Natural killer cell treated with Interleukin-12 subunit alpha and Interleukin-12 subunit beta and Interleukin-15 and Interleukin-18, amount 100 ng/mL, for 72 hours (primary cell): ENCODE measurements at regions not wholly inside any gene's neighbourhood (a gene's known extent, or its start where the extent isn't known, plus 50 kb on each side); places are given as distances from the start of the nearest gene placed in this dataset.
"Not testable (repeated sequence)": the region's sequence is repeated elsewhere in the genome, so short reads cannot be mapped to it uniquely, and the experiment has no call there.

Experiments used
- ATAC-seq, 2 donors: fragments of 150-1000 bp; cut with Tn5 transposase in 1 of 2; sonication (Bioruptor Pico), chemical (Tn5 transposase) in 1 of 2; 2 replicates each; pipeline ENCODE4 v1.10.0; 2021
- DNase-seq: peaks from one replicate; pipeline ENCODE4 v3.0.0; 2022; ENCODE audit warnings: low spot score
- H3K27ac Mint-ChIP-seq, 2 donors: 1 replicate in 1 of 2; 2 replicates in 1 of 2; pipeline ENCODE4 v1.8.0; 2022; ENCODE audit warnings: mixed read lengths in 2 of 2, mild to moderate bottlenecking in 1 of 2, moderate library complexity in 1 of 2
- H3K27me3 Mint-ChIP-seq, 2 donors: 1 replicate in 1 of 2; 2 replicates in 1 of 2; pipeline ENCODE4 v1.8.0; 2022; ENCODE audit warnings: mixed read lengths in 2 of 2
- H3K36me3 Mint-ChIP-seq: one replicate; pipeline ENCODE4 v1.8.0; 2022; ENCODE audit warnings: mixed read lengths
- H3K4me1 Mint-ChIP-seq, 2 donors: 1 replicate in 1 of 2; 2 replicates in 1 of 2; pipeline ENCODE4 v1.8.0; 2022; ENCODE audit warnings: low read depth in 2 of 2, mixed read lengths in 2 of 2, mild to moderate bottlenecking in 1 of 2
- H3K4me3 Mint-ChIP-seq: one replicate; pipeline ENCODE4 v1.8.0; 2022; ENCODE audit warnings: mixed read lengths
- H3K9me3 Mint-ChIP-seq: 2 replicates; pipeline ENCODE4 v1.8.0; 2022; ENCODE audit warnings: mixed read lengths

DNA sequence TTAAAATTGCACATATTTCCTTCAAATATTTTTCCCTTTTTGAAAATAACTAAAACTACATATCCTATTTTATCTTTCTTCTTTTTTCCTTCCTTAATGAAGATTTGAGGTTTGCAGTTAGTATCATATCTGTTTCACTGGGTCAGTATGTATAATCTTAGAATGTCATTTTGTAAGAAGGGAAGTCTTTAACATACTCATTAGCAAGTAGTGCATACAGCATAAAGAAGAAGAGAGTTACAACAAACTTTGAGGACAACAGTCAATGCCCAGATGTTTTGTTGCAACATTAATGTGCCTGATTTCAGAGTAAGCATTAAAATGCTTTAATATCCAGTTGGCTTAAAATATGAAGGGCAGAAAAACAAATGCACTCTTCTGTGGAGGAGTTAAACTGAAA lies 176.9 kb upstream of the FBXO33 start:
- Mint-ChIP-seq H3K27ac (no peak overlapping the region), H3K36me3 (peaks cover 17% of the 10 kb centered on the region), H3K4me1 (no peaks in the 10 kb centered on the region), H3K27me3 (no peaks in the 10 kb centered on the region), H3K4me3 (no peak overlapping the region), H3K9me3 (peaks cover 24% of the 10 kb centered on the region)
- no peak for DNase-seq
- no peak for ATAC-seq

DNA sequence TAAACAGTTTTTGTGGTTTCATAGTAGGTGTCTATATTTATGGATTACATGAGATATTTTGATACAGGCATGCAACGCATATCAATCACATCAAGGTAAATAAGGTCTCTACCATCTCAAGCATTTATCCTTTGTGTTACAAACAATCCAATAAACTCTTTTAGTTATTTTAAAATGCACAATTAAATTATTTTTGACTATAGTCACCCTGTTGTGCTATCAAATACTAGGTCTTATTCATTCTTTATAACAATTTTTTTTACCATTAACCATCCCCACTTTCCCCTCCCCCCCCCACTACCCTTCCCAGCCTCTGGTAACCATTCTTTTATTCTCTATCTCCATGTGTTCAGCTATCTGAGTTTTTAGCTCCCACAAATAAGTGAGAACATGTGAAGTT lies 175.7 kb upstream of the FBXO33 start:
- DNase-seq (no peak), ATAC-seq (no peak)
- Mint-ChIP-seq H3K4me1 (no peaks in the 10 kb centered on the region), H3K9me3 (peaks cover 25% of the 10 kb centered on the region), H3K36me3 (peaks cover 18% of the 10 kb centered on the region), H3K4me3 (no peak overlapping the region), H3K27me3 (no peaks in the 10 kb centered on the region), H3K27ac (no peak overlapping the region)

DNA sequence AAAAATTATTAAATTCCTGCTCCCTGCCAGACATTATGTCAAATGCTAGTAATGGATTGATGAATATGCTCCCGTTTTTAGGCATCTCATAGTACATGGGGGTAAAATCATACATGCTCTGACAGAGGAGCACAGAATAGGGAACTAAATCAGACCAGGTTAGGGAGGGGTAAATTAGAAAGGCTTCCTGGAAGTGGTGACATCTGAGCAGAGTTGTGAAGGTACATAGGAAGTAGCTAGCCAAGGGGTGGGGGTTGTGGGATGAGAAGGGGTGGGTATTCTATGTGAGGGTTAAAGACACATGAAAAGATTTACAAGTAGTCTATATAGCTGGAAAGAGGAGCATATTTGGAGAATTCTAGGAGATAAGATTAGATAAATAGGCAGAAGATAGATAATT lies 171.7 kb upstream of the FBXO33 start:
- DNase-seq = no peak
- Mint-ChIP-seq H3K4me1 (no peaks in the 10 kb centered on the region), H3K9me3 (peaks cover 37% of the 10 kb centered on the region), H3K4me3 (no peak overlapping the region), H3K36me3 (peaks cover 34% of the 10 kb centered on the region), H3K27ac (no peak overlapping the region), H3K27me3 (no peaks in the 10 kb centered on the region)
- ATAC-seq = no peak

- Mint-ChIP-seq H3K27me3 (no peaks in the 10 kb centered on the region), H3K36me3 (peaks cover 25% of the 10 kb centered on the region), H3K9me3 (peaks cover 29% of the 10 kb centered on the region), H3K4me3 (no peak overlapping the region), H3K27ac (no peak overlapping the region), H3K4me1 (no peaks in the 10 kb centered on the region)
- ATAC-seq (no peak), DNase-seq (no peak)
Measured at GRCh38 chr14:39593377-39593776, 161.1 kb upstream of the FBXO33 start.

DNA sequence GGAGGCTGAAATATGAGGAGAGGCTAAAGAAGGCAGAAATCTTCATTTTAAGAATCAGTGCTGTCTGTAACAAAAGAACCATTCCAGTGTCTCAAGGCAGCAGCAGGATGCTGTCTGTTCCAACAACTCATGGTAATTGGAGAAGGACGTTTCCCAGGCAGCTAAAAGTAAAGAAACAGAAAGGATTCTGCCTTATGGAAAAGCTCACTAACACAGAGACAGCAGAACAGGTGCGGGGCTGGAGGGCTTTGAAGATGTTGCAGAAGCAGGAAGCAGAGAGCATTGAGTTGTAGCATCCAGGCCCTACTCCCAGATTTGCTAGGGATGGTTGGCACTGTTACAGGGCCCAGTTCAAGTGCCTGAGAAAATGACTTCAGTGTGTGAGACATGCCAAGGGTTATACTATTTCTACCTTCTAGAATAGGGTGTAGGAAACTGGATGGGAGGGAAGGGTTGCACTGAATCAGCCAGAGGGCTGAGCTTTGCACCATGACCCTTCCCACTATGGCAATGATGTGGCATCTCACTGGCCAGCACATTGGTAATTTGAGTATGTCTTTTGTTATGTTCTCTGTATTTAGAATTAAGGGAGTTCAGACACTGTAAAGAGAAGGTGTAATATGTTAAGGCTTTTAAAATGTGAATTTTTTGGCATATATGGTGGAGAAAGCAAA lies 160.0 kb upstream of the FBXO33 start:
- Mint-ChIP-seq H3K36me3 (peaks cover 28% of the 10 kb centered on the region), H3K27me3 (no peaks in the 10 kb centered on the region), H3K9me3 (peaks cover 32% of the 10 kb centered on the region), H3K27ac (no peak overlapping the region), H3K4me3 (no peak overlapping the region), H3K4me1 (no peaks in the 10 kb centered on the region)
- no peak for DNase-seq
- ATAC-seq = no peak

DNA sequence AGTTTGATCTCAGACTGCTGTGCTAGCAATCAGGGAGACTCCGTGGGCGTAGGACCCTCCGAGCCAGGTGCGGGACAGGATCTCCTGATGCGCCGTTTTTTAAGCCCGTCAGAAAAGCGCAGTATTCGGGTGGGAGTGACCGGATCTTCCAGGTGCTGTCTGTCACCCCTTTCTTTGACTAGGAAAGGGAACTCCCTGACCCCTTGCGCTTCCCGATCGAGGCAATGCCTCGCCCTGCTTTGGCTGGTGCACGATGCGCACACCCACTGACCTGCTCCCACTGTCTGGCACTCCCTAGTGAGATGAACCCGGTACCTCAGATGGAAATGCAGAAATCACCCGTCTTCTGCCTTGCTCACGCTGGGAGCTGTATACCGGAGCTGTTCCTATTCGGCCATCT lies 157.6 kb upstream of the FBXO33 start:
- ATAC-seq = not testable (repeated sequence)

GRCh38 chr14:39582028-39582654 lies 149.9 kb upstream of the FBXO33 start:
- Mint-ChIP-seq H3K4me1 (no peaks in the 10 kb centered on the region), H3K9me3 (peaks cover 7% of the 10 kb centered on the region)

More for the DNA sequence above, 157.6 kb upstream of the FBXO33 start:
- H3K27me3 Mint-ChIP-seq, H3K27ac Mint-ChIP-seq, H3K4me1 Mint-ChIP-seq, DNase-seq, H3K4me3 Mint-ChIP-seq: not testable (repeated sequence)
- Mint-ChIP-seq H3K36me3 (peaks cover 25% of the 10 kb centered on the region), H3K9me3 (peaks cover 29% of the 10 kb centered on the region)

DNA sequence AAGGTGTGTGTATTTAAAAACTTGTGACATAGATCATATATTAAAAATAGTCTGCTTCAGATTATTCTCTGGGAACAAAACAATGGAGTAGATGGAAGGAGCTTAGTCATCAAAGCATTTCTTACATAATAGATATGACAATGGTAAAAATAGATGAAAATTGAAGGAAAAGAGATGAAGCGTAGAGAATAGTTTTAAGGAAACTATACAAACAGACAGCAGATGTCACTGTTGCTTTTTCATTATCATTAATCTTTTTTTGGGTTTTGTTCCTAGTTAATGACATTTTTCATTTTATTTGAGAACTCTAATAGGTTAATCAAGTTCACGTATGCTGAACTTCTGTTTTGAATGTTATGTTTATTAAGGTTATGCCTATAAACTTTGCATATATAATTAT lies 149.2 kb upstream of the FBXO33 start:
- peaks cover 7% of the 10 kb centered on the region for H3K9me3 Mint-ChIP-seq
- H3K27me3 Mint-ChIP-seq = no peaks in the 10 kb centered on the region
- no peaks in the 10 kb centered on the region for H3K4me1 Mint-ChIP-seq
- H3K27ac Mint-ChIP-seq = no peak overlapping the region
- no peaks in the 10 kb centered on the region for H3K36me3 Mint-ChIP-seq
- ATAC-seq (no peak), DNase-seq (no peak)
- no peak overlapping the region for H3K4me3 Mint-ChIP-seq

More at GRCh38 chr14:39582028-39582654, 149.9 kb upstream of the FBXO33 start:
- DNase-seq = no peak
- Mint-ChIP-seq H3K36me3 (peaks cover 2% of the 10 kb centered on the region), H3K27me3 (no peaks in the 10 kb centered on the region), H3K27ac (no peak overlapping the region), H3K4me3 (no peak overlapping the region)
- no peak for ATAC-seq

DNA sequence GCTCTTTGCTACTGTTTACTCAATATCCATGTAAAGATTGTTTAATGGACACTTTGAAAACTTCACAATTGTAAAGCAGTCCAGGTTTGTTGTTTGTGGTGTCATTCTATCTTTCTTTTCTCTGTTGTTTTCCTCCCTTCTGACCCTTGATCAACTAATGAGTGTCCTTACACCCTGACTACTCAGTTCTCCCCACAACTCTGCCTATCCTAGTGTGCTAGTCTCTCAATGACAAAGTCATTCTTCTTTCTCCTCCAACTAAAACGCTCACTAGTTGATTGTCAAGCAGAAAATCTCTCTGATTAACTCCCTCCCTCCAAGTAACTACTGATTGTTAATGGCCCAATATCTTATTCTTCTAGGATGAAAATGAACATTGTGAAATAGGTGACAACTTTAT lies 148.5 kb upstream of the FBXO33 start:
- no peaks in the 10 kb centered on the region for H3K27me3 Mint-ChIP-seq
- no peak overlapping the region for H3K27ac Mint-ChIP-seq
- ATAC-seq = no peak
- peaks cover 10% of the 10 kb centered on the region for H3K9me3 Mint-ChIP-seq
- no peaks in the 10 kb centered on the region for H3K4me1 Mint-ChIP-seq
- DNase-seq = no peak
- peaks cover 7% of the 10 kb centered on the region for H3K36me3 Mint-ChIP-seq
- H3K4me3 Mint-ChIP-seq = no peak overlapping the region

GRCh38 chr14:39576736-39577135 lies 144.5 kb upstream of the FBXO33 start:
- Mint-ChIP-seq H3K27me3 (no peaks in the 10 kb centered on the region), H3K9me3 (peaks cover 26% of the 10 kb centered on the region), H3K36me3 (peaks cover 14% of the 10 kb centered on the region), H3K4me1 (no peaks in the 10 kb centered on the region), H3K4me3 (no peak overlapping the region), H3K27ac (no peak overlapping the region)
- ATAC-seq (no peak), DNase-seq (no peak)

- Mint-ChIP-seq H3K4me3 (no peak overlapping the region), H3K36me3 (peaks cover 14% of the 10 kb centered on the region), H3K27me3 (no peaks in the 10 kb centered on the region), H3K9me3 (peaks cover 26% of the 10 kb centered on the region), H3K27ac (no peak overlapping the region), H3K4me1 (no peaks in the 10 kb centered on the region)
- ATAC-seq = no peak
- no peak for DNase-seq
Measured at GRCh38 chr14:39576258-39576657, 144.0 kb upstream of the FBXO33 start.

DNA sequence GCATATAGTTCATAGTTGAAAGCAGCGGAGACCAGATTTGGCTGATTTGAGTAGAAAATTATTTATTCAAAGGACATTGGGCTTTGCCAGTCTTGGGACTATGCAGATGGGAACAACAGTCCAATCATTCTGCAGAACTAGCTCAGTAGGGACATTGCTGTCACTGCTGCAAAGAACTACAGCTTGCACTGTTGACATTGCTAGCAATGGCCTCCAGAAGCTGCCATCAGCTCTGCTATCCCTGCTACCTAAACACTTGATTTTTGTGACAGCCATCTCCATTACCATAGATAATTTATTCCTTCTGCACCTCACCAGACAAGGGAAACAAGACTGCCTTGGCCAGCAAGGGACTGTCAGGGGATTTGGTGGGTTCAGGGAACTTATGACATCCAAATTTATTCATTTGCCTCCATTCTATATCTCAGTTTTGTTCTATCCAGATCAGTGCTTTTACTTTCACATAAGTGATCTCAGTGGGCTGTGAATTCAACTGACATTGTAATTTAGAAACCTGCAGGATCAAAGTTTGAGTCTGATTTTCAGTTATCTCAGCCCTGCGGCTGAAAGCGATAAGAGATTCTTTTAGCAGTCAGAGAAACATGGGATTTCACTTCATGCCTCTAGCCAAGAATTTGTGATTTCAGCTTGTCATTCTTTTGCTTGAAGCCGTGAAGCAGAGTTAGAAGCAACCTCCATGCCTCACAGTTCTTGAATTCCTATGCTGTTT lies 136.7 kb upstream of the FBXO33 start:
- Mint-ChIP-seq H3K27ac (no peak overlapping the region), H3K4me1 (no peaks in the 10 kb centered on the region), H3K4me3 (no peak overlapping the region), H3K9me3 (peaks cover 16% of the 10 kb centered on the region), H3K27me3 (no peaks in the 10 kb centered on the region), H3K36me3 (peaks cover 4% of the 10 kb centered on the region)
- ATAC-seq (no peak), DNase-seq (no peak)

DNA sequence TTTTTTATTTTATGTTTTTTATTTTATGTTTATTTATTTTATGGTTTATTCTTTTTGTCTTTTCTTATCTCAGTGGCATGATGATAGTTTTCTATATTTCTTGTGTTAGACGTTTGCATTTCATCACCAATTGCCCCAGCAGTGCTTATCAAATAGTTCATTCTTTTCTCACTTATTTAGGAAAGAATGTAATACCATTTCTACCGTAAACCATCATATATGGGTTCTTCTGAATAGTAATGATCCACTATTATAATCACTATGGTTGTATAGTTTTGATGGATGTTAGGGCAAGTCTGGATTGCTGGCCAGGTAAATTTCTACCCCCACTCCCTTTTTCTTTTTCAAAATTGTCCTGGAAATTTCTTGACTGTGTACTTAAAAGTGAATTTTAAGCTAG lies 134.6 kb upstream of the FBXO33 start:
- DNase-seq (no peak), ATAC-seq (no peak)
- no peaks in the 10 kb centered on the region for H3K27me3 Mint-ChIP-seq
- H3K27ac Mint-ChIP-seq = no peak overlapping the region
- no peak overlapping the region for H3K4me3 Mint-ChIP-seq
- H3K36me3 Mint-ChIP-seq = peaks cover 4% of the 10 kb centered on the region
- no peaks in the 10 kb centered on the region for H3K4me1 Mint-ChIP-seq
- peaks cover 9% of the 10 kb centered on the region for H3K9me3 Mint-ChIP-seq

- Mint-ChIP-seq H3K4me1 (no peaks in the 10 kb centered on the region), H3K27ac (no peak overlapping the region), H3K36me3 (peaks cover 21% of the 10 kb centered on the region), H3K27me3 (no peaks in the 10 kb centered on the region), H3K9me3 (peaks cover 18% of the 10 kb centered on the region), H3K4me3 (no peak overlapping the region)
- no peak for ATAC-seq
- DNase-seq = no peak
Measured at GRCh38 chr14:39563361-39563760, 131.1 kb upstream of the FBXO33 start.
